ENCODE measurements at regions not wholly inside any gene's neighbourhood (a gene's known extent, or its start where the extent isn't known, plus 50 kb on each side); places are given as distances from the start of the nearest gene placed in this dataset.

DNA sequence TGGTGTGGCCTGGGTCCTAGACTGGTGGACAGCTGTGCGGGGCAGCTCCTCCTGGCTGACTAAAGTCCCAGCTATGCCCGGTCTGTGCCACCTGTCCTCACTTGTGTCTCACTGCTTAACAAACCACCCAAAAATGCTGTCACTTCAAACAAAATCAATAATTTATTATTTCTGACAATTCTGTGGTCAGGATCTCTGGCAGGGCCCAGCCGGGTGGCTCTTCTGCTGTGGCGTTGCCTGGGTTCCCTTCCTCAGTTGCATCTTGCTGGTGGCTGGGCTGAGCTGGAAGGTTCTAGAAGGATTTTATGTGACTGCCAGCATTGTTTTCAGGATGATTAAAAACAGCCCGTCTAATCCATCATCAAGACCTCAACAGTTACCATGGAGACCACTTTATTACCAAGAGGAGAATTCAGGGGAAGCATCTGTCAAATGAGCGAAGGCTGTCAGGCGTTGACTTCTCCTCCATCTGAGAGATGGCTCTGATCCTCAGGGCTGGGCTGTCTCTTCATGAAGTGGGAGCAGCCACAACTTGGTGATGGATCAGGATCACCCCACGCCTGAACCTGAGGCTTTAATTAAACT is 280.6 kb upstream of the SFSWAP start:
- TF ChIP-seq, protein P1, sequence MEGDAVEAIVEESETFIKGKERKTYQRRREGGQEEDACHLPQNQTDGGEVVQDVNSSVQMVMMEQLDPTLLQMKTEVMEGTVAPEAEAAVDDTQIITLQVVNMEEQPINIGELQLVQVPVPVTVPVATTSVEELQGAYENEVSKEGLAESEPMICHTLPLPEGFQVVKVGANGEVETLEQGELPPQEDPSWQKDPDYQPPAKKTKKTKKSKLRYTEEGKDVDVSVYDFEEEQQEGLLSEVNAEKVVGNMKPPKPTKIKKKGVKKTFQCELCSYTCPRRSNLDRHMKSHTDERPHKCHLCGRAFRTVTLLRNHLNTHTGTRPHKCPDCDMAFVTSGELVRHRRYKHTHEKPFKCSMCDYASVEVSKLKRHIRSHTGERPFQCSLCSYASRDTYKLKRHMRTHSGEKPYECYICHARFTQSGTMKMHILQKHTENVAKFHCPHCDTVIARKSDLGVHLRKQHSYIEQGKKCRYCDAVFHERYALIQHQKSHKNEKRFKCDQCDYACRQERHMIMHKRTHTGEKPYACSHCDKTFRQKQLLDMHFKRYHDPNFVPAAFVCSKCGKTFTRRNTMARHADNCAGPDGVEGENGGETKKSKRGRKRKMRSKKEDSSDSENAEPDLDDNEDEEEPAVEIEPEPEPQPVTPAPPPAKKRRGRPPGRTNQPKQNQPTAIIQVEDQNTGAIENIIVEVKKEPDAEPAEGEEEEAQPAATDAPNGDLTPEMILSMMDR (IDR thresholded peaks at IDR 0.05) = no peak
- no peak for TF ChIP-seq POLR2A (IDR thresholded peaks at IDR 0.05)

Data from adrenal gland (tissue), 5 donors.